ENCODE measurements at regions not wholly inside any gene's neighbourhood (a gene's known extent, or its start where the extent isn't known, plus 50 kb on each side); places are given as distances from the start of the nearest gene placed in this dataset.
"Not testable (repeated sequence)": the region's sequence is repeated elsewhere in the genome, so short reads cannot be mapped to it uniquely, and the experiment has no call there.

DNA sequence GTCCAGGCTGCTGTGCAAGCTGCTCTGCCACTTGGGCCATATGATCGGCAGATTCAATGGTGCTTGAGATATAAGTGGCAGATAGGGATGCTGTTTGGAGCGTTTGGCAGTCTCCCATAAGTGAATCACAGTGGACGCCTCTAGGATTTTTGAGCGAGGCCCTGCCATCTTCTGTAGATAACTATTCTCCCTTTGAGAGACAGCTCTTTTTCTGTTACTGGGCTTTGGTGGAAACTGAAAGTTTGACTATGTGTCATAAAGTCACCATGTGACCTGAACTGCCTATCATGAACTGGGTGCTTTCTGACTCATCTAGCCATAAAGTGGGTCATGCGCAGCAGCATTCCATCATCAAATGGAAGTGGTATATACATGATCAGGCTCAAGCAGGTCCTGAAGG, 412.5 kb upstream of the GRID2 start:
- H3K36me3 Mint-ChIP-seq (ENCODE audit: low read depth); H3K4me1 Mint-ChIP-seq; H3K27ac Mint-ChIP-seq; H3K4me3 Mint-ChIP-seq; DNase-seq; POLR2A ChIA-PET; CTCF ChIA-PET; H3K9me3 Mint-ChIP-seq; H3K27me3 Mint-ChIP-seq: not testable (repeated sequence)

DNA sequence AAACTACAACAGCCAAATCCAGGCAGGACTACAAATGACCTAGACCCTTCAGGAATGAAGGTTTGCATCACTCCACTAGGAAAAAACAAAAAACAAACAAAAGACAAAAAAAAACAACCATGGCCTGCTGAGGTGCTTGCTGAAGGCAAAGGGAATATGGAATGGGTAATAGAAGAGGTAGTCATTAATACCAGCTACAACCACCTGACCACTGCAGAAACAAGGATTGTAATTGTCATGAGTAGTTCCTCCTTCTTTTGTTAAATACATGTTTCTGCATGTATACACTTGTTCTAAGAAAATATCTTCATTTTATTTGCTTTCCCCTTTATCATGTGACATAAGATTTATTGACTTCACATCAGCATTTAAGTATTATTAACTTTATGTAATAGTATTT, 409.8 kb upstream of the GRID2 start:
- no peak overlapping the region for H3K4me3 Mint-ChIP-seq
- no peaks in the 10 kb centered on the region for H3K4me1 Mint-ChIP-seq
- H3K27me3 Mint-ChIP-seq: no peaks in the 10 kb centered on the region
- no peaks in the 10 kb centered on the region for H3K36me3 Mint-ChIP-seq (ENCODE audit: low read depth)
- H3K27ac Mint-ChIP-seq: no peak overlapping the region
- CTCF ChIA-PET: no interaction called here
- H3K9me3 Mint-ChIP-seq: peaks cover 8% of the 10 kb centered on the region
- DNase-seq: no peak
- POLR2A ChIA-PET: no interaction called here

DNA sequence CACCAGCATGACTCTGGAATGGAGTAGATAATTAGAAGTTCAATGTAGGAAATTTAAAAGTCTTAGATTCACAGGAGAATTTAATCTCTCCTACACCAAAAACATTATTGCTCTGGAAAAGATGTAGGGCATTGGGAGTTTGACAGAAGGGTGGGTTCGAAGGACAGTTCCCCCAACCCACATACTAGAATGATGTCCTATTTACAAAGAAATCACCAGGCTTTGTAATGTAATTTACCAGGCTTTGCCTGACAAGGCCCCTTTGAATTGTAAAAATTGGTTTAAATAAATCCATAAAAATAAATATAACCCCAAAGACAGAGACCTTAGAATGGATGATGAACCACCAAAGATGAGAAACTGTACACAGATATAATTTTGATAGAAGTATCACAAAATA, 399.2 kb upstream of the GRID2 start:
- no peaks in the 10 kb centered on the region for H3K9me3 Mint-ChIP-seq
- H3K36me3 Mint-ChIP-seq (ENCODE audit: low read depth): no peaks in the 10 kb centered on the region
- no peaks in the 10 kb centered on the region for H3K27me3 Mint-ChIP-seq
- no peaks in the 10 kb centered on the region for H3K4me1 Mint-ChIP-seq
- POLR2A ChIA-PET: no interaction called here
- no peak overlapping the region for H3K4me3 Mint-ChIP-seq
- H3K27ac Mint-ChIP-seq: no peak overlapping the region
- no peak for DNase-seq
- CTCF ChIA-PET: no interaction called here

DNA sequence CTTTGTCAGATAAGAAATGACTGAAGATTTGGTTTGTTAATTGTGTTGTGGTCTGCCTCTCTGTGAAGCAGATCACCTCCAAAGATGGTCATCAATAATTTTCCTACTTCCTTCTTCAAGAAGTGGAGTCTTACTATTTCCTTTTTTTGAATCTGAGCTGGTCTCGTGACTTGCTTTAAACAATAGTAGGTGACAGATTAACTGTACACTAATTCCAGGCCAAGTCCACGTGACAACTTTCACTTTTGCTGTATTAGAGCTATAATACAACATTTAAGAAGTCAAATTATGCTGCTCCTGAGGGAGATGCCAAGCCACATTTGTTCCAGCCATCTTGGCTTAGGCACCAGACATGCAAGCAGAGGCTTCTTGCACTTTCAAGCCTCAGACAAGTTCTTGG, 393.8 kb upstream of the GRID2 start:
- no peaks in the 10 kb centered on the region for H3K9me3 Mint-ChIP-seq
- no peaks in the 10 kb centered on the region for H3K36me3 Mint-ChIP-seq (ENCODE audit: low read depth)
- DNase-seq: no peak
- POLR2A ChIA-PET: no interaction called here
- CTCF ChIA-PET: no interaction called here
- no peaks in the 10 kb centered on the region for H3K27me3 Mint-ChIP-seq
- H3K4me1 Mint-ChIP-seq: no peaks in the 10 kb centered on the region
- no peak overlapping the region for H3K27ac Mint-ChIP-seq
- no peak overlapping the region for H3K4me3 Mint-ChIP-seq

DNA sequence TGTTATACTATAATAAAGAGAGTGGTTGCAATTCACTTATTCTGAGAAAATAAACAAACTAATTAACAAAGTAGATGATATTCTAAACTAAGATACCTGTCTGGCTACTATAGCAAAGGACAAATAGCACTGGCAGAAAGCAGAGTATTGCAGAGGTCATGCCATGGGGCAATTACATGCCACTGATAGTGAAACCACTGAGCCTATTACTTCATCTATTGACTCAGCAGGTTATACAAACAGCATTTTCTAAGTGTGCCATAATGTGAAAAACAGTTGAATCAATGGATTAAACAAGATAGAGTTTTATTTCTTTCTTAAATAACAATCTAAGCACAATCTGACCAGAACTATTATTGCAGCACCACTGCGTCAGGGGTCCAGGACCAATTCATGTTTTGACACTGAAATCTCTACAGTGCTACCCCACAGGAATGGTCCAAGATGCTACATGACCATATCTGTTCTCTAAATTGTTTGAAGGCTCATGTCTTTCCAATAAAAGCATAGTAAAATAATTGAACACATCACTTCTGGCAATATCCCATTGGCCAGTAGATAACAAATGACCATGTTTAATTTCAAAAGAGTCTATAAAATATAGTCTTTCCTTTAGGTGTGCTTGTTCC, 389.5 kb upstream of the GRID2 start:
- no peaks in the 10 kb centered on the region for H3K4me1 Mint-ChIP-seq
- ChIA-PET CTCF (no interaction called here), POLR2A (no interaction called here)
- H3K9me3 Mint-ChIP-seq: peaks cover 7% of the 10 kb centered on the region
- H3K27ac Mint-ChIP-seq: no peak overlapping the region
- H3K4me3 Mint-ChIP-seq: no peak overlapping the region
- no peaks in the 10 kb centered on the region for H3K36me3 Mint-ChIP-seq (ENCODE audit: low read depth)
- no peaks in the 10 kb centered on the region for H3K27me3 Mint-ChIP-seq
- no peak for DNase-seq

DNA sequence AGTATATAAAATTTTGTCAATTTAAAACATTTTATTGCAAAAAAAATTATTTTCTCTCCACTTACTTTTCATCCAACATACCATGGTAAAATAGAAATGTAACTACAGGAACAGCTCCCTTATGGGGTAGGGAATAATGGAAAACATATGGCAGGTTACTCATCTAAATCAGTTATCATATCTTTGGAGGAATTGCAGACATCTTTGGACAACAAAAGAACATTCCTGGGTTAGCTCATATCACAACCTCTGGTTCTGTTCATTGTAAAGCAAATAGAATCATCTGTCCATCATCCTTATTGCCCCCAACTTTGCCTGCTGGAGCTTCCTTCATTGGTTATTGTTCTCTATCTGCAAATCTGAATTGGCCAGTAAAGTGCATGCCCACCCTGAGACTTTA, 387.5 kb upstream of the GRID2 start:
- POLR2A ChIA-PET: no interaction called here
- peaks cover 11% of the 10 kb centered on the region for H3K9me3 Mint-ChIP-seq

DNA sequence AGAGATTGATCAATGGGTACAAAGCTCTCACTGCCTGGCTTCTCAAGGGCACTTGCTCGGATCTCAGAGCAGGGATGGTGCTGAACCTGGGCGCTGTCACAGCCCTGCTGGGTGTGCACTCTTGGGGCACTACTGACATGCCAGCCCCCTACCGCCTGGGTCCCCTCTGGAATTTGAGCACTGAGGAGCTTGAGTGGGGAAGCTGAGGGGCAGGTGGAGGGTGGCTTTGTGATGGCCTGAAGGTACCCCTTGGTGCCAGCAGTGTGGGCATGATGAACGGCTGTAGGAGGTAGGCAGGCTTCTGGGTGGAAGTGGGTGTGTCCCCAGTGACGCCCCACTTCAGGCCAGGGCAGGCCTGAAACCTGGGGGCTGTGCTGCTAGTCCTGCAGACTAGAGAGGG, 379.1 kb upstream of the GRID2 start:
- ChIA-PET POLR2A (no interaction called here), CTCF (no interaction called here)
- Mint-ChIP-seq H3K9me3 (peaks cover 4% of the 10 kb centered on the region), H3K4me3 (no peak overlapping the region), H3K27me3 (no peaks in the 10 kb centered on the region), H3K27ac (no peak overlapping the region), H3K36me3 (ENCODE audit: low read depth) (no peaks in the 10 kb centered on the region), H3K4me1 (no peaks in the 10 kb centered on the region)
- no peak for DNase-seq

More for the DNA sequence above, 387.5 kb upstream of the GRID2 start:
- no peak overlapping the region for H3K27ac Mint-ChIP-seq
- H3K4me3 Mint-ChIP-seq: no peak overlapping the region
- H3K27me3 Mint-ChIP-seq: no peaks in the 10 kb centered on the region
- CTCF ChIA-PET: no interaction called here
- no peaks in the 10 kb centered on the region for H3K4me1 Mint-ChIP-seq
- H3K36me3 Mint-ChIP-seq (ENCODE audit: low read depth): no peaks in the 10 kb centered on the region
- DNase-seq: no peak

DNA sequence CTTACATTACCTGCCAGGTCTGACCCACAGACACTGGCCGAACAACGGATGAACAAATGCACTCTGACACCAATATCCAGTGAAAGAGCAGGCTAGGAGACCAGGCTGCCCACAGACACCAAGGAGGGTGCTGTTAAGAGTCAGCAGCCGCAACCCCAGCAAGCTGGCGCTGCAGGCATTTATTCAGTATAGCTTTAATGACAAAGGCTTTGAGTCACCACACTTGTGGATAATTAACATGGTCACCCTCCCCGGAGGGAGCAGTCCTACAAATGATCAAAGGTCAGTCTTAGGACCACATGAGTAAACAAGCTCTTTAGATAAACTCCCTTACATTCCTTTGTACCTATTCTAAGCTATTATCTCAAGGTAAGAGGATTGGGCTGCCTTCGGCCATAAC, 368.5 kb upstream of the GRID2 start:
- CTCF ChIA-PET: no interaction called here
- H3K36me3 Mint-ChIP-seq (ENCODE audit: low read depth): no peaks in the 10 kb centered on the region
- no peaks in the 10 kb centered on the region for H3K27me3 Mint-ChIP-seq
- no peak overlapping the region for H3K27ac Mint-ChIP-seq
- peaks cover 5% of the 10 kb centered on the region for H3K9me3 Mint-ChIP-seq
- no peak overlapping the region for H3K4me3 Mint-ChIP-seq
- POLR2A ChIA-PET: no interaction called here
- DNase-seq: no peak
- no peaks in the 10 kb centered on the region for H3K4me1 Mint-ChIP-seq

DNA sequence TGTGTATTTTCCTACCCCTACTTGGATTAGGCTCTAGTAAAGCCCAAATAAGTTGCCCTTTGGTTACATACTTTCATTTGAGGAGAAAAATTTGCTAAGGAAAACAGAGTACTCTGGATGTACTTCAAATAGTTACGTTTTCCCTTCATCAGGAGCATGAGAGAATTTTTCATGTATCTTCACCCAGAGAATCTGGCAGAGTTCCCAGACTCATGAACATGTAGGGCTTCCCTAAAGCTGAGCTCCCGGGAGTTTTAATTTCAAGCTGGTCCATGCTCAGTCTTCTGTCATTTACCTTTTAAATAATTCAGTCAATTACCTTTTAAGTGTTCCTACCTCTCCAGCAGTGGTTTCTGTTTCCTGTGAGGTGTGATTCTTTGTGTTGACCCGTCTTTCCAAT, 367.5 kb upstream of the GRID2 start:
- Mint-ChIP-seq H3K4me3 (no peak overlapping the region), H3K4me1 (no peaks in the 10 kb centered on the region), H3K27me3 (no peaks in the 10 kb centered on the region), H3K27ac (no peak overlapping the region), H3K36me3 (ENCODE audit: low read depth) (no peaks in the 10 kb centered on the region), H3K9me3 (peaks cover 5% of the 10 kb centered on the region)
- ChIA-PET POLR2A (no interaction called here), CTCF (no interaction called here)
- no peak for DNase-seq

DNA sequence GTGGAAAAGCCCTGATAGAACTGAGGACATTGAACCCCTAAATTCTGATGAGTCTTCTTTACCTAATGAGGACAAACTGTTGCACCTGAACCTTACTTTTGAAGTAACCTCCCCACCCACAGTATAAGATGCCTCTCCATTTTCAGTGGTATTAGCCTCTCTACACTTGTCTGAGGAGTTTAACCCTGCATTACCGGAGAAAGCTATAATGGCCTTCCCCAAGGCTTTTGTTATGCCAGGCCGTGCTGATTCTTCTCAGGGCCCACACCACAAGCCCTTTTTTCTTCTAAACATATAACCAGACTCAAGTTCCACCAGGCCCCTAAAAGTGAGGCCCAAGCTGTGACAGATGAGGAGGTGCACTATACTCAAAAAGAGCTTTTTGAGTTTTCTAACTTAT, 345.8 kb upstream of the GRID2 start:
- CTCF ChIA-PET: no interaction called here
- Mint-ChIP-seq H3K9me3 (peaks cover 5% of the 10 kb centered on the region), H3K36me3 (ENCODE audit: low read depth) (no peaks in the 10 kb centered on the region), H3K27ac (no peak overlapping the region), H3K4me3 (no peak overlapping the region), H3K4me1 (no peaks in the 10 kb centered on the region), H3K27me3 (no peaks in the 10 kb centered on the region)
- DNase-seq: no peak
- POLR2A ChIA-PET: no interaction called here

DNA sequence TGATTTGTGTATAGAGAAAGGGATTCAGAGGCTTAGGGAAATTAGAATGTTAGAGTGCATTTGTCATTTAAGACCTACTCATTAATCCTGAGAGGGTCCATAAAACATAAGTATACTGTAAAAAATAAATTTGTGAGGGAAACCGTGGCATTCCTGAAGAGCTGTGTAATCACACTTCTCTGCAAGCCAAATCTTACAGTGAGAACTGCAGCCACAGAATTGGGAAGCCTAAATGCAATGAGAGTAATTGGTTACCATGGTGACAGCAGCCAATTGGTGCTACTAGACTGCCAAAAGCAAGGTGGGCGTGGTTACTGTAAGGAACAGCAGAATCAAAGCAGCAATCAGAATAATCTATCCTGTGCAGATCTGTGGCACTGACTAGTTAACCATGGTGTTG, 345.2 kb upstream of the GRID2 start:
- no peaks in the 10 kb centered on the region for H3K36me3 Mint-ChIP-seq (ENCODE audit: low read depth)
- H3K4me3 Mint-ChIP-seq: no peak overlapping the region
- H3K9me3 Mint-ChIP-seq: peaks cover 5% of the 10 kb centered on the region
- CTCF ChIA-PET: no interaction called here
- no peaks in the 10 kb centered on the region for H3K27me3 Mint-ChIP-seq
- POLR2A ChIA-PET: no interaction called here
- no peak overlapping the region for H3K27ac Mint-ChIP-seq
- DNase-seq: no peak
- H3K4me1 Mint-ChIP-seq: no peaks in the 10 kb centered on the region

DNA sequence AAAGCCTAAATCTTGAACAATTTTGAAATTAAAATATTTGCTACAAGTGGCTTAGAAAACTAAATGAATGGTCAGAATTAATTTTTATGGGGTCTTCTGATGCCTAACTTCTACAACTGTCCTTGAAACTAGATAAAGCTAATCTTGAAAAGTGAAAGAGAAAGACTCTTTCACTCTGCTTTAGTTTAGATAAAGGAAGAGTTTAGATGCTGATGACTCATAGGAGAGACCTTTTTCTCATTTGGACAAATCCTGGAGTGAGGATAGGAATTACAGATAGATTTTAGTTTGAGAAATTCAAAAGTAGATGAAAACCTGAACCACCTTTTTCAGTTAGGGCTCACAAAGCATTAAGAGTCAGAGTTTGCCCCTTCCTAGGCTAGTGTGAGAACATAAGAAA, 342.3 kb upstream of the GRID2 start:
- H3K4me3 Mint-ChIP-seq: no peak overlapping the region
- H3K36me3 Mint-ChIP-seq (ENCODE audit: low read depth): no peaks in the 10 kb centered on the region
- ChIA-PET CTCF (no interaction called here), POLR2A (no interaction called here)
- no peaks in the 10 kb centered on the region for H3K4me1 Mint-ChIP-seq
- no peaks in the 10 kb centered on the region for H3K27me3 Mint-ChIP-seq
- no peaks in the 10 kb centered on the region for H3K9me3 Mint-ChIP-seq
- no peak overlapping the region for H3K27ac Mint-ChIP-seq
- DNase-seq: no peak

DNA sequence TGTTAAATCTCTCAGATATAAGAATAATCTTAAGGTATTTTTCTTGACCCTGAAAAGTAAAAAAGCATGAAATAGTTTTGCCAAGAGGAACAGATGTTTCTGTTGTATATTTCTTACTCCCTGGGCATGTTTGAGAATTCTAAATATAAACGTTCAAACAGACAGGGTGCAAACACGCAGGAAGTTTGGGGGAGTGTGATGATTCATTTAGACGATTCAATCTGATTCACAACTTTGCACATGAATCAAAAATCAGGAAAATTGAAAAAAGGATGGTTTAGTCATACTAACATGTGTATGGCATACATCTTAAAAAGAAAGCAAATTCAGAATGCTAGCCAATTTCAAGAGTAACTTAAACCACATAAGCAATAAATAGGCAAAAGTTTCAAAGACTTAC, 340.3 kb upstream of the GRID2 start:
- ChIA-PET POLR2A (no interaction called here), CTCF (no interaction called here)
- Mint-ChIP-seq H3K9me3 (no peaks in the 10 kb centered on the region), H3K27me3 (no peaks in the 10 kb centered on the region), H3K36me3 (ENCODE audit: low read depth) (no peaks in the 10 kb centered on the region), H3K4me3 (no peak overlapping the region), H3K27ac (no peak overlapping the region), H3K4me1 (no peaks in the 10 kb centered on the region)
- no peak for DNase-seq

DNA sequence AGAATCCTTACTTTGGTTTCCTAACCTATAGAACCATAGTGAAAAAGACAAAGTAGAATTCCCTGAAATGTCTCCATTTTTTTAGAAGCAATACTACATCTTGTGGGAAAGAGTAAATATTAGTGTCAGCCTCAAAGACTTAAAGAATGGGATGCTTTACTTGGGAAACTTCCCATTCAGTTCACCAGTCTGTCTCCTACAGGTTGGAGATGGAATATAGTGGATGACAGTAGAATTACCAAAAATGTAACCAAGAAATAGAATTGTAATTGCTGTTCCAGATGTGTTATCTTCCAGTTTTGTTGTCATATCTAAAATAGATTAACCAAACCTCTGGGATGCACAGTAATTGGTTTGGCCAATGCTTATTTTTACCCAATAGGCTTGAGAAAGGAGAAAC, 338.6 kb upstream of the GRID2 start:
- CTCF ChIA-PET: no interaction called here
- DNase-seq: no peak
- no peaks in the 10 kb centered on the region for H3K9me3 Mint-ChIP-seq
- POLR2A ChIA-PET: no interaction called here
- no peak overlapping the region for H3K4me3 Mint-ChIP-seq
- H3K4me1 Mint-ChIP-seq: no peaks in the 10 kb centered on the region
- no peaks in the 10 kb centered on the region for H3K36me3 Mint-ChIP-seq (ENCODE audit: low read depth)
- H3K27ac Mint-ChIP-seq: no peak overlapping the region
- H3K27me3 Mint-ChIP-seq: no peaks in the 10 kb centered on the region
